ENCODE measurements at regions not wholly inside any gene's neighbourhood (a gene's known extent, or its start where the extent isn't known, plus 50 kb on each side); places are given as distances from the start of the nearest gene placed in this dataset.

DNA sequence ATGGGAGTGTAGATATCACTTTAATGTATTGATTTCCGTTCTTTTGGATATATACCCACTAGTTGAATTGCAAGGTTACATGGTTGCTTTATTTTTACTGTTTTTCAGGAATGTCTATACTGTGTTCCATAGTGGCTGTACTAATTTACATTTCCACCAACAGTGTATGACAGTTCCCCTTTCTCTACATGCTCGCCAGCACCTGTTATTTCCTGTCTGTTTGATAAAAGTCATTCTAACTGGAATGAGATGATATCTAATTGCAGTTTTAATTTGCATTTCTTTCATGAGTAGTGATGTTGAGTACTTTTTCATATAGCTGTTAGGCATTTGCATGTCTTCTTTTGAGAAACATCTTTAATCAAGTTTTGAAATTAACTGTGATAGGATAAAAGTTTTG, 818.6 kb downstream of the SLITRK6 start:
- 86 to 93% methylated on average over 2 of the region's 2 CpGs for WGBS, 2 donors
- TF ChIP-seq, protein P1, sequence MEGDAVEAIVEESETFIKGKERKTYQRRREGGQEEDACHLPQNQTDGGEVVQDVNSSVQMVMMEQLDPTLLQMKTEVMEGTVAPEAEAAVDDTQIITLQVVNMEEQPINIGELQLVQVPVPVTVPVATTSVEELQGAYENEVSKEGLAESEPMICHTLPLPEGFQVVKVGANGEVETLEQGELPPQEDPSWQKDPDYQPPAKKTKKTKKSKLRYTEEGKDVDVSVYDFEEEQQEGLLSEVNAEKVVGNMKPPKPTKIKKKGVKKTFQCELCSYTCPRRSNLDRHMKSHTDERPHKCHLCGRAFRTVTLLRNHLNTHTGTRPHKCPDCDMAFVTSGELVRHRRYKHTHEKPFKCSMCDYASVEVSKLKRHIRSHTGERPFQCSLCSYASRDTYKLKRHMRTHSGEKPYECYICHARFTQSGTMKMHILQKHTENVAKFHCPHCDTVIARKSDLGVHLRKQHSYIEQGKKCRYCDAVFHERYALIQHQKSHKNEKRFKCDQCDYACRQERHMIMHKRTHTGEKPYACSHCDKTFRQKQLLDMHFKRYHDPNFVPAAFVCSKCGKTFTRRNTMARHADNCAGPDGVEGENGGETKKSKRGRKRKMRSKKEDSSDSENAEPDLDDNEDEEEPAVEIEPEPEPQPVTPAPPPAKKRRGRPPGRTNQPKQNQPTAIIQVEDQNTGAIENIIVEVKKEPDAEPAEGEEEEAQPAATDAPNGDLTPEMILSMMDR (IDR thresholded peaks at IDR 0.05): no peak
- TF ChIP-seq POLR2A (IDR thresholded peaks at IDR 0.05): no peak
- DNase-seq: no peak
- Histone ChIP-seq H3K4me1 (no peaks in the 10 kb centered on the region), H3K27me3 (no peaks in the 10 kb centered on the region), H3K9me3 (no peaks in the 10 kb centered on the region), H3K36me3 (no peaks in the 10 kb centered on the region), H3K27ac (no peak overlapping the region), H3K4me3 (replicated peaks in 1 of 3) (no peak overlapping the region)
- intact Hi-C loops (cut with DNase I): no loop called here

DNA sequence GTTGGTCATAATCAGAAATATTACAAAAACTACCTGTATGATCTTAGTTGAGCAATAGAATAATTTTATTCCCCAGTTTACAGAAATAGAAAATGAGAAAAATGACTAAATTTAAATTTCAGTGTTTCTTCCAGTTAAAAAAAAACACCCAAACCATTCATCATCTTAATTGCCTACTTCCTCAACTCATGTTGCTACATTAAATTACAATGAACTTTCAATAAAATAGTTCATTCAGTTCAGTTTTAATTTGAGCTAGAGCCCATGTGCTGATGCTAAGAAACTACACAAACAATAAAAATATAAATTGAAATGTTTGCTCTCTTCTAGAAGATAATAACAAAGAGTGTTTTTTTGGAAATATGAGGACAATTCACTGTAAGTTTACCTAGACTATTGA, 820.4 kb downstream of the SLITRK6 start:
- intact Hi-C loops (cut with DNase I): no loop called here
- no peaks in the 10 kb centered on the region for H3K27me3 ChIP-seq

DNA sequence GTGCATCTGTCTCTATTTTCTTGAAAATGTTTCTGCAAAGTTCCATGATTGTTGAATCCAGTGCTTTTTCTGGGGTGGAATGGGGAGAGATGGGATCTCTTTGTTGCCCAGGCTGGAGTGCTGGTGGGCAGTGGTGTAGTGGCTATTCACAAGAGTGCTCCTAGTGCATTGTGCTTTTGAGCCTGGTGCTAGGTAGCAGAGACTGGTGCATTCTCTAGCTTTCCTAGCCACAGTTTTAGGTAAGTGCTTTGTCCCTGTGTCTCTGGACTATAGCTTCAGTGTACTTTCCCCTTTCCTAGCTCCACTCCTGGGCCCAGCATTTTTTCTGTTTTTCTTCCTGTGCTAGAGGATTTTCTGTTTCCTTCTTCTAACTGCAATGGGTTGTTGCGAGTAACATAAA, 825.6 kb downstream of the SLITRK6 start:
- Histone ChIP-seq H3K36me3 (no peaks in the 10 kb centered on the region), H3K27me3 (no peaks in the 10 kb centered on the region), H3K4me1 (no peaks in the 10 kb centered on the region), H3K9me3 (no peaks in the 10 kb centered on the region), H3K4me3 (replicated peaks in 1 of 3) (no peak overlapping the region), H3K27ac (no peak overlapping the region)
- TF ChIP-seq, protein P1 (IDR thresholded peaks at IDR 0.05): no peak
- TF ChIP-seq POLR2A (IDR thresholded peaks at IDR 0.05): no peak
- intact Hi-C loops (cut with DNase I): no loop called here
- 79 to 91% methylated on average over 1 of the region's 1 CpG for WGBS, 2 donors
- no peak for DNase-seq

More for the DNA sequence above, 820.4 kb downstream of the SLITRK6 start:
- no peak for TF ChIP-seq POLR2A (IDR thresholded peaks at IDR 0.05)
- TF ChIP-seq, protein P1 (IDR thresholded peaks at IDR 0.05): no peak
- Histone ChIP-seq H3K4me3 (replicated peaks in 1 of 3) (no peak overlapping the region), H3K36me3 (no peaks in the 10 kb centered on the region), H3K4me1 (no peaks in the 10 kb centered on the region), H3K27ac (no peak overlapping the region), H3K9me3 (no peaks in the 10 kb centered on the region)
- no peak for DNase-seq

GRCh38 chr13:84972907-84973306, 826.3 kb downstream of the SLITRK6 start:
- no peak for DNase-seq
- Histone ChIP-seq H3K9me3 (no peaks in the 10 kb centered on the region), H3K27me3 (no peaks in the 10 kb centered on the region), H3K36me3 (no peaks in the 10 kb centered on the region), H3K4me3 (replicated peaks in 1 of 3) (no peak overlapping the region), H3K4me1 (no peaks in the 10 kb centered on the region), H3K27ac (no peak overlapping the region)
- intact Hi-C loops (cut with DNase I): no loop called here
- no peak for TF ChIP-seq POLR2A (IDR thresholded peaks at IDR 0.05)
- TF ChIP-seq, protein P1 (IDR thresholded peaks at IDR 0.05): no peak
- WGBS, 2 donors: 93 to 94% methylated on average over 4 of the region's 4 CpGs

DNA sequence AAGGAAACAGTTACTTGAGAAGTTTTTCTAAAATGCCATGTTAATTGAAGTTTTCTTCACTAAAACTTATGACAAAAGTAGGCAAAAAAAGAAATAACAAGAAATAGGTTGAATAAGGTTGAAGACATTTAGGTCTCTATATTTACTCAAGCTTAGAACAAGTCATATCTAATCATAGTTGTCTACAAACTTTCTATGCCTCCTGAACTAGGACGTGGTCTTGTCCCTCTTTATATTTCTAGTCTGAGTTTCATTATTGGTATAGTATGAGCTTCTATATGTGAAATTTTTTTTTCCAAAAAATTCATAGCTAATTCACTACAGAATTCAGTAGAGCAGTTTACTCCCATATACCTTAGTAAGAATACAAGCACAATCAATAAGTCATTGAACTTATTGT, 836.4 kb downstream of the SLITRK6 start:
- H3K4me3 ChIP-seq (replicated peaks in 1 of 3): no peak overlapping the region
- no peak overlapping the region for H3K27ac ChIP-seq
- intact Hi-C loops (cut with DNase I): no loop called here
- TF ChIP-seq, protein P1 (IDR thresholded peaks at IDR 0.05): no peak
- no peak for TF ChIP-seq POLR2A (IDR thresholded peaks at IDR 0.05)
- DNase-seq: no peak
- 86 to 87% methylated on average over 1 of the region's 1 CpG for WGBS, 2 donors
- no peaks in the 10 kb centered on the region for H3K36me3 ChIP-seq
- H3K9me3 ChIP-seq: no peaks in the 10 kb centered on the region
- no peaks in the 10 kb centered on the region for H3K4me1 ChIP-seq
- H3K27me3 ChIP-seq: no peaks in the 10 kb centered on the region
